ENCODE measurements at regions not wholly inside any gene's neighbourhood (a gene's known extent, or its start where the extent isn't known, plus 50 kb on each side); places are given as distances from the start of the nearest gene placed in this dataset.

DNA sequence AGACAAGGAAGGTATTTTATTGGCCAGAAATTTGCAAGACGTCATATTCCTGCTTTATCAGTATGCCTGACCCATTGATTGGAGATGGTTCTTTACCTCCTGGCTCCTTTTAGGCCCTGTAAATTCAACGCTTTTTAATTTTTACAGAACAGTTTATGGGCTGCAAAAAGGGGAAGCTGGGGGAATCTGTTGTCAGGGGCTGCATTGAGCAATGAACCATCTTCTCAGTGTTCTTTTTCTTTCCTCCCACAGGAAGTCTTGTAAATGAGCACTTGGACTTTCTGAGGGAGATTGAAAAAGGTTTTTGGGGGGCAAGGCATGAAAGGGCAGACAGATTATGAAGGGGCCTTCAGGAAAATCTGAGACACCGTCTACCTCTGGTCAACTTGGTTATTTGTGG, 503.6 kb upstream of the TNP1 start:
- no peaks in the 10 kb centered on the region for H3K27me3 Mint-ChIP-seq (ENCODE audit: low read depth, unreplicated experiment)
- no peaks in the 10 kb centered on the region for H3K27me3 ChIP-seq (ENCODE audit: insufficient read depth, low read length)
- no peak overlapping the region for H3K27ac ChIP-seq (ENCODE audit: low read depth, low read length)
- peaks cover 32% of the 10 kb centered on the region for H3K4me1 ChIP-seq (ENCODE audit: insufficient read depth, low read length)
- no peak overlapping the region for H3K4me3 ChIP-seq (ENCODE audit: insufficient read depth, low read depth, low read length)
- H3K9ac ChIP-seq (ENCODE audit: low read length) = no peak overlapping the region
- H3K9me3 Mint-ChIP-seq (ENCODE audit: unreplicated experiment) = peaks cover 2% of the 10 kb centered on the region
- H3K36me3 Mint-ChIP-seq (ENCODE audit: low read depth, unreplicated experiment) = no peaks in the 10 kb centered on the region
- H3K4me2 ChIP-seq (ENCODE audit: low read length) = no peak overlapping the region
- no peaks in the 10 kb centered on the region for H3K36me3 ChIP-seq (ENCODE audit: insufficient read depth, low read length)
- H2AFZ ChIP-seq (ENCODE audit: low read depth, low read length) = no peak overlapping the region
- H4K20me1 ChIP-seq (ENCODE audit: insufficient read depth, low read length) = no peaks in the 10 kb centered on the region
- no peaks in the 10 kb centered on the region for H3K79me2 ChIP-seq (ENCODE audit: insufficient read depth, low read length)
- DNase-seq (ENCODE audit: low read depth) = no peak
- H3K4me1 Mint-ChIP-seq (ENCODE audit: low read depth, unreplicated experiment) = peaks cover 8% of the 10 kb centered on the region
- no peak overlapping the region for H3K27ac Mint-ChIP-seq (ENCODE audit: unreplicated experiment)
- no peak overlapping the region for H3K4me3 Mint-ChIP-seq (ENCODE audit: unreplicated experiment)
- no peak for FAIRE-seq
- no peak for TF ChIP-seq EZH2 (IDR thresholded peaks at IDR 0.05; ENCODE audit: insufficient read depth, low read length)
- TF ChIP-seq, protein P1, sequence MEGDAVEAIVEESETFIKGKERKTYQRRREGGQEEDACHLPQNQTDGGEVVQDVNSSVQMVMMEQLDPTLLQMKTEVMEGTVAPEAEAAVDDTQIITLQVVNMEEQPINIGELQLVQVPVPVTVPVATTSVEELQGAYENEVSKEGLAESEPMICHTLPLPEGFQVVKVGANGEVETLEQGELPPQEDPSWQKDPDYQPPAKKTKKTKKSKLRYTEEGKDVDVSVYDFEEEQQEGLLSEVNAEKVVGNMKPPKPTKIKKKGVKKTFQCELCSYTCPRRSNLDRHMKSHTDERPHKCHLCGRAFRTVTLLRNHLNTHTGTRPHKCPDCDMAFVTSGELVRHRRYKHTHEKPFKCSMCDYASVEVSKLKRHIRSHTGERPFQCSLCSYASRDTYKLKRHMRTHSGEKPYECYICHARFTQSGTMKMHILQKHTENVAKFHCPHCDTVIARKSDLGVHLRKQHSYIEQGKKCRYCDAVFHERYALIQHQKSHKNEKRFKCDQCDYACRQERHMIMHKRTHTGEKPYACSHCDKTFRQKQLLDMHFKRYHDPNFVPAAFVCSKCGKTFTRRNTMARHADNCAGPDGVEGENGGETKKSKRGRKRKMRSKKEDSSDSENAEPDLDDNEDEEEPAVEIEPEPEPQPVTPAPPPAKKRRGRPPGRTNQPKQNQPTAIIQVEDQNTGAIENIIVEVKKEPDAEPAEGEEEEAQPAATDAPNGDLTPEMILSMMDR (IDR thresholded peaks at IDR 0.05; ENCODE audit: insufficient read depth, low read depth, low read length) = no peak
- no peaks in the 10 kb centered on the region for H3K9me3 ChIP-seq (ENCODE audit: insufficient read depth, low read depth, low read length)

DNA sequence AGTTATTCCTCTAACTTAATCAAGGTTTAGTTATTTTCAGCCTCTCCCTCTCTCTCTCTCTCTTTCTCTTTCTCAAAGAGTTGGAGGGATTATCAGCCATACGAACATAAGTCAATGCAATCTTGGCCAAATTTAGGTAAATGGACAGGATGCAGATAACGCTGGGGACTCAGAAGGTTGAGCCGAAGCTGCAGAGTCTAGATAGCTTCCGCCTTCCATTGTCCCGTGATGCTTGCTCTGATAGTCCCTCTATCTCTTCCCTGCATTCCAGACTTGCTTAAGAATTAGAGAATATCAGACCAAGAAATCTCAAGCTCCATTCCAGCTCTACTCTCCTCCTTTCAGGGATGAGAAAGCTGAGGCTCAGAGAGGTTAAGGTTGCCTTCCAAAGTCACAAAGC, 502.8 kb upstream of the TNP1 start:
- Histone ChIP-seq H3K9ac (ENCODE audit: low read length) (no peak overlapping the region), H3K27ac (ENCODE audit: low read depth, low read length) (no peak overlapping the region), H2AFZ (ENCODE audit: low read depth, low read length) (no peak overlapping the region), H3K79me2 (ENCODE audit: insufficient read depth, low read length) (no peaks in the 10 kb centered on the region), H3K4me1 (ENCODE audit: insufficient read depth, low read length) (peaks cover 31% of the 10 kb centered on the region), H3K4me2 (ENCODE audit: low read length) (no peak overlapping the region), H3K4me3 (ENCODE audit: insufficient read depth, low read depth, low read length) (no peak overlapping the region), H3K9me3 (ENCODE audit: insufficient read depth, low read depth, low read length) (no peaks in the 10 kb centered on the region), H3K36me3 (ENCODE audit: insufficient read depth, low read length) (no peaks in the 10 kb centered on the region), H4K20me1 (ENCODE audit: insufficient read depth, low read length) (no peaks in the 10 kb centered on the region), H3K27me3 (ENCODE audit: insufficient read depth, low read length) (no peaks in the 10 kb centered on the region)
- TF ChIP-seq EZH2 (IDR thresholded peaks at IDR 0.05; ENCODE audit: insufficient read depth, low read length) = no peak
- TF ChIP-seq, protein P1 (IDR thresholded peaks at IDR 0.05; ENCODE audit: insufficient read depth, low read depth, low read length) = no peak
- peaks cover 2% of the 10 kb centered on the region for H3K9me3 Mint-ChIP-seq (ENCODE audit: unreplicated experiment)
- no peak overlapping the region for H3K4me3 Mint-ChIP-seq (ENCODE audit: unreplicated experiment)
- peaks cover 2% of the 10 kb centered on the region for H3K27me3 Mint-ChIP-seq (ENCODE audit: low read depth, unreplicated experiment)
- DNase-seq (ENCODE audit: low read depth) = no peak
- no peak overlapping the region for H3K27ac Mint-ChIP-seq (ENCODE audit: unreplicated experiment)
- H3K36me3 Mint-ChIP-seq (ENCODE audit: low read depth, unreplicated experiment) = no peaks in the 10 kb centered on the region
- no peak for FAIRE-seq
- H3K4me1 Mint-ChIP-seq (ENCODE audit: low read depth, unreplicated experiment) = peaks cover 11% of the 10 kb centered on the region

DNA sequence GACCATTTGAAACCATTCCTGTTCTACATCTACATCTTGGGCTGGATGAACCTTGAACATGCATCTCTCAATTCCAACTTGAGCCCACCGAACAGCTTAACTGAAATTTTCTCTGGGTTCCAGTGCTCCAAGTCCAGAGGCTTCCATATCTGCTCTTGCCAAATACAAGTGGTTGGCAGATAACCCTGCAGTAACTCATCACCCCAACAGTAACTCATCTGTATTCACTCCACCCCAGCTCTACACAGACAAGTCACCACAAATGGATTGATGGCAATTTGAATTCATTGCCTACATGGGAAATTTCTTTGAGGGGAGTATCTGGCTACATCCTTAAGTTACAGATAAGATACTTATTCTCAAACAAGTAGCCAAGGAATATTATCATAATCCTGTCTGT, 502.4 kb upstream of the TNP1 start:
- Mint-ChIP-seq H3K27ac (ENCODE audit: unreplicated experiment) (no peak overlapping the region), H3K27me3 (ENCODE audit: low read depth, unreplicated experiment) (peaks cover 5% of the 10 kb centered on the region), H3K4me1 (ENCODE audit: low read depth, unreplicated experiment) (peaks cover 14% of the 10 kb centered on the region), H3K9me3 (ENCODE audit: unreplicated experiment) (peaks cover 2% of the 10 kb centered on the region), H3K4me3 (ENCODE audit: unreplicated experiment) (no peak overlapping the region), H3K36me3 (ENCODE audit: low read depth, unreplicated experiment) (no peaks in the 10 kb centered on the region)
- no peak for DNase-seq (ENCODE audit: low read depth)
- no peak overlapping the region for H3K9ac ChIP-seq (ENCODE audit: low read length)
- H3K4me2 ChIP-seq (ENCODE audit: low read length) = no peak overlapping the region
- H2AFZ ChIP-seq (ENCODE audit: low read depth, low read length) = no peak overlapping the region
- no peaks in the 10 kb centered on the region for H4K20me1 ChIP-seq (ENCODE audit: insufficient read depth, low read length)
- no peaks in the 10 kb centered on the region for H3K79me2 ChIP-seq (ENCODE audit: insufficient read depth, low read length)
- H3K27ac ChIP-seq (ENCODE audit: low read depth, low read length) = no peak overlapping the region
- no peaks in the 10 kb centered on the region for H3K27me3 ChIP-seq (ENCODE audit: insufficient read depth, low read length)
- FAIRE-seq = no peak
- H3K4me3 ChIP-seq (ENCODE audit: insufficient read depth, low read depth, low read length) = no peak overlapping the region
- H3K9me3 ChIP-seq (ENCODE audit: insufficient read depth, low read depth, low read length) = no peaks in the 10 kb centered on the region
- no peak for TF ChIP-seq EZH2 (IDR thresholded peaks at IDR 0.05; ENCODE audit: insufficient read depth, low read length)
- TF ChIP-seq, protein P1 (IDR thresholded peaks at IDR 0.05; ENCODE audit: insufficient read depth, low read depth, low read length) = no peak
- H3K36me3 ChIP-seq (ENCODE audit: insufficient read depth, low read length) = no peaks in the 10 kb centered on the region
- peaks cover 27% of the 10 kb centered on the region for H3K4me1 ChIP-seq (ENCODE audit: insufficient read depth, low read length)
